ENCODE measurements at regions not wholly inside any gene's neighbourhood (a gene's known extent, or its start where the extent isn't known, plus 50 kb on each side); places are given as distances from the start of the nearest gene placed in this dataset.

DNA sequence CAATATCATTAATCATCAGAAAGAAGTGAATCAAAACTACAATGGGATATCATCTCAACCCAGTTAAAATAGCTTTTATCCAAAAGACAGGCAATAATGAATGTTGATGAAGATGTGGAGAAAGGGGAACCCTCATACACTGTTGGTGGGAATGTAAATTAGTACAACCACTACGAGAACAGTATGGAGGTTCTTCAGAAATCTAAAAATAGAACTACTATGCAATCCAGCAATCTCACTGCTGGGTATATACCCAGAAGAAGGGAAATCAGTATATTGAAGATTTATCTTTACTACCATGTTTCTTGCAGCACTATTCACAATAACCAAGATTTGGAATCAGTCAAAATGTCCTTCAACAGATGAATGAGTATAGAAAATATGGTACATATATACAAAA is 189.8 kb downstream of the HHIPL2 start:
- no peak for DNase-seq

DNA sequence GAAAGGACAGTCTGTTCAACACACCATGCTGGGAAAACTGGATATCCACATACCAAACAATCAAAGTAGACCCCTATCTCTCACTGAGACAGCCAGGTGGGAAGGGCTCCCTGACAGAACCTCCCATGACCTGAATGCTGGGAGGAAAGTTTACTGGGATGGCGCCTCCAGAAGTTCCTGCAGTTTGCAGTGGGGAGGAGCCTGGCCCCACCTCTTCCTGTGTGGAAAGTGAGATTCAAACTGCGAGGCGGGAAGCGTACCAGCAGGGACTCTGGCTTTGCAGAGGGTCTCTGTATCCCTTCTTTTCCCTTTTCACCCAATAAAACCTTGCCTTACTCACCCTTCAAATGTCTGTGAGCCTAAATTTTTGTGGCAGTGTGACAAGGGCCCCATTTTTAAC is 190.7 kb downstream of the HHIPL2 start:
- DNase-seq: no peak

DNA sequence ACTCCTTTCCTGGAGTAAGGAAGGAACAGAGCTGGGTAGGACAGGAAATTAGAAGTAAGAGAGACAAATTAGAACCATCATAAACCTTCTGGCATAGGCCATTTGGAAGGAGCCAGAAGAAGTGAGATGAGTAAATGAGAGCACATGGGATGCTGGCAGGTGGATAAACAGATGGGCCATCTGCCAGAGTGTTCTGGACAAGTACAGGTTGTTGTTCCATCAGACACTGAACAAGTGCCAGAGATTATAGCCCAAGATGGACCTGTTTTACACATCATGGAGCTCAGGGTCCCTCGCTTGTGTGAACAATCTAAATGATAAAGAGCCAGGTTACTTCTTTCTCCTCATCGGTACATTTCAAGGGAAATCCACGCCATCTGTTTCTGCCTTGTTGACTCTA is 200.3 kb downstream of the HHIPL2 start:
- DNase-seq: no peak

DNA sequence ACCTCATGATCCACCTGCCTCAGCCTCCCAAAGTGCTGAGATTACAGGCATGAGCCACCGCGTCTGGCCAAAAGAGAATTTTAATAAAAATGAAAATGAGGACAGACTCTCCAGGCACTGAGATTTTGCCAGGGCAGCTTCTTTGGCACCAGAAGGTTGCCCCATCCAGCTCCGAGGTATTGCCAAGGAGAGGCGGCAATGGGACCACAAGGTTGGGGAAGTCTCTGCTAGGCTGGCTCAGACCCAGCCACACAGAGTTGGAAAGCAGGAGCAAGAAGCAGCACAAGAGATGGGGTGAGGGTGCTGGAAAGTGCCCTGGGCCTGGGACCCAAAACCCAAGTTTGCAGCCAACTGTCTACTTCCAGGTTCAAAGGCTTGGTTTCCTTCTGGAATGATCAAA is 200.9 kb downstream of the HHIPL2 start:
- no peak for DNase-seq

DNA sequence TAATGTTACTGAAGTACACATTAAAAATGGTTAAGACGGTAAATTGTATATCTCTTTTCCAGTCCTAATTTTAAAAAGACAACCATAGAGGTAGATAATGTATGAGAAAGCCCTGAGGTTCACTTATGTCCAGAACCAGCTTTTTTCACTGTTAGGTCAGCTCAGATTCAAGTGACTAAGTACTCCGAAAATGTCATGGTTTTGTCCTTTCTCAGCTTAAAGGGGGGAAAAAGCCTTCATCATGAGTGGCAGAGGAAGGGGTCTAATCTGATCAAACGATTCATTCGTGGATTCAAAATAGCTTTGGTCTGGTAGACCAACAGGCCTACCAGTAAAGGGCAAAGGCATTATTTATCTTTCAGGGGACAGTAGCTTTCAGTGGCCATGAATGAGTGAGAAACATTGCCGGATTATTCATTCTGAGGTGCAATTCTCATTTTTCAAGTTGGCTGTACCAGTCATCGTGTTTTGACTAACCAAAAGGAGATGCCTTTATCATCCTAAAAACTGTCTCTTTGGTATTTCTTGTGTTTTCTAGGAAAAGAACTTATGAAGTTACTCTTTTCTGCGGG is 208.4 kb downstream of the HHIPL2 start:
- no peak for DNase-seq

- no peak for DNase-seq
These were observed 212.3 kb downstream of the HHIPL2 start for GRCh38 chr1:222335586-222335985.

GRCh38 chr1:222334026-222334680 is 213.8 kb downstream of the HHIPL2 start:
- DNase-seq: no peak

- DNase-seq: no peak
These were observed 216.1 kb downstream of the HHIPL2 start for GRCh38 chr1:222331765-222332164.

- no peak for DNase-seq
These were observed 216.6 kb downstream of the HHIPL2 start for GRCh38 chr1:222331340-222331739.

GRCh38 chr1:222329493-222330045 is 218.3 kb downstream of the HHIPL2 start:
- no peak for DNase-seq

GRCh38 chr1:222326710-222327036 is 221.2 kb downstream of the HHIPL2 start:
- no peak for DNase-seq

DNA sequence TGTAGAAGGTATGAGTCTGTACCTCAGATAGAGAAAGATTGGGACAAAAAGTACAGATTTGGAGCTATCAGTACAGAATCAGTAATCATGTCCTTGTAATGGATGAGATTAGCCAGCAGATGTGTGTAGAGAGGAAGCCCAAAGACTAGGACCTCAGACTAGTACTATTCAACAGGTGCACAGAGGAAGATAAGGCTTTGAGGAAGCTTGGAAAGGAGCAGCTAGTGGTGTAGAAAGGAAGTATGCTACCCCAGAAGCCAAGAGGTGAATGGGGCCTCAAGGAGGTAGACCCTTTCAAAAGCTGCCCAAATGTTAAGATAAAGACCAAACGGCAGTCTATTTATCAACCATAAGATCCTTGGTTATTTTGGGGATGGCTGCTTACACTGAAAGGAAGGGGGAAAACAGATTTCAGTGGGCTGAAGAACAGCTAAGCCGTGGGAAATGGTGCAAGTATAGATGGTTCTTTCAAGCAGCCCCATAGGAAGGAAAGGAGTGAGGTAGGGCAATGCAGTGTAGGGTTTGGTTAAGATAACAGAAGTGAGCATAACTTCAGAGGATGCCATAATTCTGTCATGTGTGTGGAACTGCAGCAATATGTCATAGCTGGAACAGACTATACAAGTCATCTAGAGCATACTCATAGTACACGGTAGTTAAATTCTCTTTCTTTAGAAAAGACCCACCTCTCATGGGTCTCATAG is 221.7 kb downstream of the HHIPL2 start:
- DNase-seq: no peak

DNA sequence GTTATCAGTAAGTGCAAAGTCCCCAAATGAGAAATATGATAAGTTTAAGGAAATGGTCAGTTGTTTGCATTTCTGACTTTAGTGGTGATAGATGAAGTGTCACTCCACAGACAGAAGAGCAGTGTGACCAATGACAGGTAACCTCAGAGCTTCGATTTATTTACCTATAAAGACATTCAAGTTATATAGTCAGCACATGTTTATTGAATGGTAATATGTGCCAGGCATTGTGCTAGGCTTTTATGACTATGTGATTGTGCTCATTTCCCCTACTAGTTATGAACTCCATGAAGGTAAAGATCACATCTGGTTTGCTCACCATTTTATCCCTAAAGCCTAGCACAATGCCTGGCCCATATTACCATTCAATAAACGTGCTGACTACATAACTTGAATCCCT is 222.4 kb downstream of the HHIPL2 start:
- DNase-seq: no peak

GRCh38 chr1:222314839-222315238 is 233.1 kb downstream of the HHIPL2 start:
- no peak for DNase-seq

DNA sequence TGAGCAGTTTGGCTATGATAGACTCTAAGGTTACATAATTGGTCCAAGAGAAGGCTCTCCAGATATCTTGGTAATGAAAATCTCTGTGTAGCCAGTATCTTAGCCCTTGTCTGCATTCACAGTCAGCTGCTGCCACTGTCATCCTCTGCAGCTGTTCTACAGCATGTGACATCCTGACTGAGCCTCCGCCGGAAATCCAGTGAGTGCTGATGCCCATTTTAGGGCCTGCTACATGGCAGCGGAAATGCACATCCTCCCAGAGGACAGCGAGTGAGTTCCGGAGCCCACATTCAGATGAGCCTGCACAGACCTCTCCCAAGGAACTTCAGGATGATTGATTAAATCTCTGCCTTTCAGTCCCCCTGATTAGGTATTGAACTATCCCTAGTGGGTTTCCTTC is 237.1 kb downstream of the HHIPL2 start:
- DNase-seq: no peak

- no peak for DNase-seq
These were observed 240.3 kb downstream of the HHIPL2 start for GRCh38 chr1:222307621-222308020.

GRCh38 chr1:222306512-222306911 is 241.4 kb downstream of the HHIPL2 start:
- no peak for DNase-seq

- DNase-seq: no peak
These were observed 241.9 kb downstream of the HHIPL2 start for GRCh38 chr1:222306011-222306410.

DNA sequence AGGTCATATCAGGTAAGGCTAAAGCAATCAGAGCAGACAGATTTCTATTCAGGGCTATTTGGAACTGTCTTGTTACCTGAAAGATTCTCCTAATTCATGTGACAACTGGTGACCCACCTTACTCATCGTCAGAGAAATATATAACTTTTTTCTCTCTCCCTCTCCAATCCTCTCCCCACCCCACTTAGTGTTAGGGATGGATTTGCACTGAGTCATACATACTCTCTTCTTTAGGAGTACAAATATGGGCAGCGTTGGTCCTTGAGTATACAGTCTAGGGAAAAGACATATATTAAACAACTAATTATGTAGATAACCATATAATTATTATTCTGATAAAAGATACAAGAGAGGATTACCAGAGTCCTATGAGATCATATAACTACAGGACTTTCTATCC is 246.3 kb downstream of the HHIPL2 start:
- DNase-seq: no peak

DNA sequence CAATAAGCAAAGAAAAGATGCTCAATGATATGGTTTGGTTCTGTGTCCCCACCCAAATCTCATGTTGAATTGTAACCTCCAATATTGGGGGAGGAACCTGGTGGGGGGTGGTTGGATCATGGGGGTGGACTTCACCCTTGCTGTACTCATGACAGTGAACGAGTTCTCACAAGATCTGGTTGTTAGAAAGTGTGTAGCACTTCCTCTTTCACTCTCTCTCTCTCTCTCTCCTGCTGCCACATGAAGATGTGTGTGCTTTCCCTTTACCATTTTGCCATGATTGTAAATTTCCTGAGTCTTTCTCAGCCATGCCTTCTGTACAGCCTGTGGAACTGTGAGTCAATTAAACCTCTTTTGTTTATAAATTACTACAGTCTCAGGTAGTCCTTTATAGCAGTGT is 248.4 kb downstream of the HHIPL2 start:
- no peak for DNase-seq

GRCh38 chr1:222290866-222291265 is 257.0 kb downstream of the HHIPL2 start:
- no peak for DNase-seq

GRCh38 chr1:222288053-222288452 is 259.9 kb downstream of the HHIPL2 start:
- no peak for DNase-seq

GRCh38 chr1:222286011-222286410 is 261.9 kb downstream of the HHIPL2 start:
- DNase-seq: no peak

DNA sequence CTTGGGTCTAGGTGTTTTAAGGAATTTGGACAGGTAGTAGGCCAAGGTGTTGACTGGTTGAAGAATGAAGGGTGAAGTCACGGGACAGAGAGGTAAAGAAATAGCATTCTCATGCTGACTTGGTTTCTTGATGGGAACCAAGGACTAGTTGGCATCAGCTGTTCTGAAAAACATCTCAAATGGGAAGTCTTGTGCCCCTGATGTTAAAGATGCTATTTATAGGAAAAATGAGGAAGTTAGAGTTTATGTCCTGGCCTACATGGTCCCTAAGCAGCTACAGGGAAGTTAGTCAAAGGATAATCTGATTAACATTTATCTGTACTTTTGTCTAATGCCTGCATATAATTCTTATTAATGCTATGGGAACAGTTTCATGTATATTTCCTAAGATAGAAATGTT is 262.4 kb downstream of the HHIPL2 start:
- no peak for DNase-seq
